Prostate gland (tissue), 2 donors: ENCODE measurements at regions not wholly inside any gene's neighbourhood (a gene's known extent, or its start where the extent isn't known, plus 50 kb on each side); places are given as distances from the start of the nearest gene placed in this dataset.

Source experiments
- DNase-seq: peaks from one replicate; pipeline ENCODE4 v3.0.0-alpha.2; 2019; ENCODE audit warnings: low spot score
- H3K27ac ChIP-seq, 2 donors: fragments of 200-600 bp; sonication (generic); 2 replicates each; pipeline ENCODE4 v1.5.1; 2017 to 2019
- H3K27me3 ChIP-seq: fragments of 200-600 bp; sonication (generic); replicated peaks from 2 replicates; pipeline ENCODE4 v1.5.1; 2019; ENCODE audit not compliant: insufficient read depth
- H3K36me3 ChIP-seq, 2 donors: fragments of 200-600 bp; sonication (generic); 1 replicate in 1 of 2; 2 replicates in 1 of 2; pipeline versions ENCODE4 v1.5.1 to v1.8.1; 2017 to 2019
- H3K4me1 ChIP-seq: fragments of 200-600 bp; sonication (generic); replicated peaks from 2 replicates; pipeline ENCODE4 v1.5.1; 2019
- H3K4me3 ChIP-seq, 2 donors: fragments of 200-600 bp; sonication (generic); 2 replicates each; pipeline ENCODE4 v1.5.1; 2017 to 2019
- H3K9me3 ChIP-seq: fragments of 200-600 bp; sonication (generic); 2 replicates; pipeline ENCODE4 v1.5.1; 2017
- CTCF ChIP-seq, 4 experiments: fragments of 200-600 bp in 2 of 4; fragments of 450-650 bp in 2 of 4; sonication (generic) in 2 of 4; IDR thresholded peaks; 1 replicate in 3 of 4; 2 replicates in 1 of 4; pipeline ENCODE4 v1.5.1; 2016 to 2019; ENCODE audit warnings: antibody characterized with exemption in 4 of 4, mild to moderate bottlenecking in 2 of 4, moderate library complexity in 2 of 4
- POLR2A ChIP-seq: fragments of 450-650 bp; IDR thresholded peaks from one replicate; pipeline ENCODE4 v1.6.1; 2016; ENCODE audit warnings: antibody characterized with exemption, mild to moderate bottlenecking
- POLR2AphosphoS5 ChIP-seq: sonication (generic); formaldehyde crosslinking; IDR thresholded peaks from one replicate; pipeline ENCODE4 v1.6.1; 2017; ENCODE audit warnings: antibody characterized with exemption
- WGBS: methylation state at CpG from one replicate; pipeline ENCODE4 v1.1.5; 2018; 5-methylcytosine and 5-hydroxymethylcytosine counted together
- intact Hi-C: fragments of 100-400 bp; cut with DNase I; formaldehyde crosslinking; loops from one replicate; pipeline ENCODE4 v1.14.2; 2022

GRCh38 chr1:234768569-234769283 lies 158.7 kb upstream of the IRF2BP2 start:
- Histone ChIP-seq H3K27ac (no peak overlapping the region), H3K4me3 (no peak overlapping the region), H3K27me3 (no peaks in the 10 kb centered on the region), H3K36me3 (no peaks in the 10 kb centered on the region), H3K4me1 (no peaks in the 10 kb centered on the region), H3K9me3 (no peaks in the 10 kb centered on the region)
- DNase-seq, result no peak
- WGBS, result 86% methylated on average over 16 of the region's 16 CpGs
- intact Hi-C loops, result no loop called here
- no peak for TF ChIP-seq POLR2A
- TF ChIP-seq POLR2AphosphoS5, result no peak
- TF ChIP-seq CTCF (IDR thresholded peaks at IDR 0.05), result no peak

GRCh38 chr1:234768171-234768568 lies 158.2 kb upstream of the IRF2BP2 start:
- TF ChIP-seq POLR2AphosphoS5 (no peak), CTCF (IDR thresholded peaks at IDR 0.05) (no peak), POLR2A (no peak)
- intact Hi-C loops, result no loop called here
- H3K4me1 ChIP-seq, result no peaks in the 10 kb centered on the region
- no peak overlapping the region for H3K27ac ChIP-seq
- DNase-seq, result no peak
- H3K36me3 ChIP-seq, result no peaks in the 10 kb centered on the region
- WGBS, result 64% methylated on average over 5 of the region's 5 CpGs
- no peaks in the 10 kb centered on the region for H3K27me3 ChIP-seq
- no peaks in the 10 kb centered on the region for H3K9me3 ChIP-seq
- no peak overlapping the region for H3K4me3 ChIP-seq

- 95% methylated on average over 1 of the region's 1 CpG for WGBS
- Histone ChIP-seq H3K4me1 (no peaks in the 10 kb centered on the region), H3K27me3 (no peaks in the 10 kb centered on the region), H3K36me3 (no peaks in the 10 kb centered on the region), H3K9me3 (no peaks in the 10 kb centered on the region), H3K27ac (no peak overlapping the region), H3K4me3 (no peak overlapping the region)
- no peak for DNase-seq
- no peak for TF ChIP-seq CTCF (IDR thresholded peaks at IDR 0.05)
- no peak for TF ChIP-seq POLR2AphosphoS5
- no peak for TF ChIP-seq POLR2A
- intact Hi-C loops, result no loop called here
Measured at GRCh38 chr1:234765672-234766071, 155.7 kb upstream of the IRF2BP2 start.

GRCh38 chr1:234765181-234765580 lies 155.2 kb upstream of the IRF2BP2 start:
- Histone ChIP-seq H3K36me3 (no peaks in the 10 kb centered on the region), H3K27me3 (no peaks in the 10 kb centered on the region), H3K9me3 (no peaks in the 10 kb centered on the region), H3K27ac (no peak overlapping the region), H3K4me1 (no peaks in the 10 kb centered on the region), H3K4me3 (no peak overlapping the region)
- TF ChIP-seq POLR2A (no peak), CTCF (IDR thresholded peaks at IDR 0.05) (no peak), POLR2AphosphoS5 (no peak)
- no peak for DNase-seq
- intact Hi-C loops, result no loop called here
- 96% methylated on average over 4 of the region's 4 CpGs for WGBS

- TF ChIP-seq POLR2AphosphoS5, result no peak
- intact Hi-C loops, result no loop called here
- WGBS, result 89% methylated on average over 8 of the region's 8 CpGs
- Histone ChIP-seq H3K27ac (no peak overlapping the region), H3K4me1 (no peaks in the 10 kb centered on the region), H3K36me3 (no peaks in the 10 kb centered on the region), H3K9me3 (no peaks in the 10 kb centered on the region), H3K27me3 (no peaks in the 10 kb centered on the region), H3K4me3 (no peak overlapping the region)
- no peak for DNase-seq
Measured at GRCh38 chr1:234763910-234764309, 153.9 kb upstream of the IRF2BP2 start.
